WTC11 (cell line): ENCODE measurements at regions not wholly inside any gene's neighbourhood (a gene's known extent, or its start where the extent isn't known, plus 50 kb on each side); places are given as distances from the start of the nearest gene placed in this dataset.

ENCODE experiments used
- FOXP1 ChIP-seq: sonication (generic); formaldehyde crosslinking; IDR thresholded peaks from 2 replicates; pipeline ENCODE4 v1.8.0; 2022; ENCODE audit warnings: missing genetic modification reagents, mild to moderate bottlenecking, moderate library complexity, borderline replicate concordance
- JUN ChIP-seq: sonication (generic); formaldehyde crosslinking; IDR thresholded peaks from 2 replicates; pipeline ENCODE4 v1.8.0; 2023; ENCODE audit warnings: mild to moderate bottlenecking, missing genetic modification reagents
- NR2C2 ChIP-seq: sonication (generic); formaldehyde crosslinking; IDR thresholded peaks from 2 replicates; pipeline ENCODE4 v1.8.0; 2022; ENCODE audit warnings: mild to moderate bottlenecking, missing genetic modification reagents
- RORB ChIP-seq: fragments of 250-450 bp; sonication (Bioruptor Pico); IDR thresholded peaks from 2 replicates; pipeline ENCODE4 v1.9.0; 2021; ENCODE audit warnings: mild to moderate bottlenecking
- SP1 ChIP-seq: sonication (generic); formaldehyde crosslinking; conservative IDR thresholded peaks from 2 replicates; pipeline ENCODE4 v1.8.1; 2022; ENCODE audit warnings: missing genetic modification reagents
- TEAD1 ChIP-seq: sonication (generic); formaldehyde crosslinking; IDR thresholded peaks from 2 replicates; pipeline ENCODE4 v1.8.0; 2022; ENCODE audit warnings: mild to moderate bottlenecking, missing genetic modification reagents
- TF ChIP-seq, protein P1 (sequence below): fragments of 200-600 bp; IDR thresholded peaks from 2 replicates; pipeline ENCODE4 v1.8.0; 2022; ENCODE audit warnings: antibody characterized with exemption
- TF ChIP-seq, protein P2 (sequence below): sonication (generic); formaldehyde crosslinking; IDR thresholded peaks from 2 replicates; pipeline ENCODE4 v1.8.1; 2023; ENCODE audit warnings: mild to moderate bottlenecking, moderate library complexity, missing genetic modification reagents
- TF ChIP-seq, protein P3 (sequence below): sonication (generic); formaldehyde crosslinking; IDR thresholded peaks from 2 replicates; pipeline ENCODE4 v1.8.0; 2022; ENCODE audit warnings: mild to moderate bottlenecking, missing genetic modification reagents
- TF ChIP-seq, protein P4 (sequence below): sonication (generic); formaldehyde crosslinking; IDR thresholded peaks from 2 replicates; pipeline ENCODE4 v1.8.0; 2023; ENCODE audit warnings: missing genetic modification reagents

DNA sequence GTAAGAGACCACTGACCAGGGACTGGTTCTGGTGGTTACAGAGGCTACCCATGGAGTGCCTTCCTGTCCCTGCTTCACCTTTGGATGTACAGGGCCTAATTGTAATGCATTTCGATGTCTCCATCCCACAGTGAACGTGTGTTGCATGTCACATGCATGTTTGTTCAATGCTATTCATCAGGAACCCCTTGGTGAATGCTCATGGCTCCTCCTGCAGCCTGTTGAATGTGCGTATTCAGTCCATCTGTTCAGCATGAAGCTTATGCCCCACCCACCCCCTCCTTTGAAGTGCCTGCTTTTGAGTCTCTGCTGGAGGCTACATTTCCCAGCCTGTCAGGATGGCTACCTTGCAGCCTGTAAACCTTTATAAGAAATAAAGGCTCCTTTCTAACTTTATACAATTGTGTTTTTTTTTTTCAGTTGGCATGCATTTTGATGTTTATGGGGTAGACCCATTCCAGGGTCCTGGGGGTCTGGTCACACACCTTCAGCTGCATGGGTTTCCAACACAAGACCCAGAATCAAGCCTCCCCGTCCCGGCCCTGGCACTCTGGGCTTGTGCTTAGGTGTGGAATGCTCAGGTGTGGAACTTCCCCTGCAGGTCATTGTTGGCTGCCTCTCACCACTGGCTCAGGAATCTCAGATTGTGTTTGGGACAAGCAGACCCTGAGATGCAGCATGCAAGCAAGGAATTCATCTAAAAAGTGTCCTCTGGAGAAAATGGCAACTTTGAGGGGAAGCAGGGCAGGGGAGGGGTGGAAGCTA is 238.8 kb upstream of the HDAC4 start:
- TF ChIP-seq, protein P1, sequence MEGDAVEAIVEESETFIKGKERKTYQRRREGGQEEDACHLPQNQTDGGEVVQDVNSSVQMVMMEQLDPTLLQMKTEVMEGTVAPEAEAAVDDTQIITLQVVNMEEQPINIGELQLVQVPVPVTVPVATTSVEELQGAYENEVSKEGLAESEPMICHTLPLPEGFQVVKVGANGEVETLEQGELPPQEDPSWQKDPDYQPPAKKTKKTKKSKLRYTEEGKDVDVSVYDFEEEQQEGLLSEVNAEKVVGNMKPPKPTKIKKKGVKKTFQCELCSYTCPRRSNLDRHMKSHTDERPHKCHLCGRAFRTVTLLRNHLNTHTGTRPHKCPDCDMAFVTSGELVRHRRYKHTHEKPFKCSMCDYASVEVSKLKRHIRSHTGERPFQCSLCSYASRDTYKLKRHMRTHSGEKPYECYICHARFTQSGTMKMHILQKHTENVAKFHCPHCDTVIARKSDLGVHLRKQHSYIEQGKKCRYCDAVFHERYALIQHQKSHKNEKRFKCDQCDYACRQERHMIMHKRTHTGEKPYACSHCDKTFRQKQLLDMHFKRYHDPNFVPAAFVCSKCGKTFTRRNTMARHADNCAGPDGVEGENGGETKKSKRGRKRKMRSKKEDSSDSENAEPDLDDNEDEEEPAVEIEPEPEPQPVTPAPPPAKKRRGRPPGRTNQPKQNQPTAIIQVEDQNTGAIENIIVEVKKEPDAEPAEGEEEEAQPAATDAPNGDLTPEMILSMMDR, result no peak
- TF ChIP-seq NR2C2 (CRISPR knock-in tag) (no peak), JUN (CRISPR knock-in tag) (no peak), RORB (CRISPR knock-in tag) (no peak), FOXP1 (CRISPR knock-in tag) (no peak), TEAD1 (CRISPR knock-in tag) (no peak), SP1 (CRISPR knock-in tag) (no peak)
- TF ChIP-seq, protein P2, sequence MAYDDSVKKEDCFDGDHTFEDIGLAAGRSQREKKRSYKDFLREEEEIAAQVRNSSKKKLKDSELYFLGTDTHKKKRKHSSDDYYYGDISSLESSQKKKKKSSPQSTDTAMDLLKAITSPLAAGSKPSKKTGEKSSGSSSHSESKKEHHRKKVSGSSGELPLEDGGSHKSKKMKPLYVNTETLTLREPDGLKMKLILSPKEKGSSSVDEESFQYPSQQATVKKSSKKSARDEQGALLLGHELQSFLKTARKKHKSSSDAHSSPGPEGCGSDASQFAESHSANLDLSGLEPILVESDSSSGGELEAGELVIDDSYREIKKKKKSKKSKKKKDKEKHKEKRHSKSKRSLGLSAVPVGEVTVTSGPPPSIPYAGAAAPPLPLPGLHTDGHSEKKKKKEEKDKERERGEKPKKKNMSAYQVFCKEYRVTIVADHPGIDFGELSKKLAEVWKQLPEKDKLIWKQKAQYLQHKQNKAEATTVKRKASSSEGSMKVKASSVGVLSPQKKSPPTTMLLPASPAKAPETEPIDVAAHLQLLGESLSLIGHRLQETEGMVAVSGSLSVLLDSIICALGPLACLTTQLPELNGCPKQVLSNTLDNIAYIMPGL (CRISPR knock-in tag), result no peak
- TF ChIP-seq, protein P3, sequence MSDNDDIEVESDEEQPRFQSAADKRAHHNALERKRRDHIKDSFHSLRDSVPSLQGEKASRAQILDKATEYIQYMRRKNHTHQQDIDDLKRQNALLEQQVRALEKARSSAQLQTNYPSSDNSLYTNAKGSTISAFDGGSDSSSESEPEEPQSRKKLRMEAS (CRISPR knock-in tag), result no peak
- TF ChIP-seq, protein P4, sequence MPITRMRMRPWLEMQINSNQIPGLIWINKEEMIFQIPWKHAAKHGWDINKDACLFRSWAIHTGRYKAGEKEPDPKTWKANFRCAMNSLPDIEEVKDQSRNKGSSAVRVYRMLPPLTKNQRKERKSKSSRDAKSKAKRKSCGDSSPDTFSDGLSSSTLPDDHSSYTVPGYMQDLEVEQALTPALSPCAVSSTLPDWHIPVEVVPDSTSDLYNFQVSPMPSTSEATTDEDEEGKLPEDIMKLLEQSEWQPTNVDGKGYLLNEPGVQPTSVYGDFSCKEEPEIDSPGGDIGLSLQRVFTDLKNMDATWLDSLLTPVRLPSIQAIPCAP (CRISPR knock-in tag), result no peak
